ENCODE measurements at regions not wholly inside any gene's neighbourhood (a gene's known extent, or its start where the extent isn't known, plus 50 kb on each side); places are given as distances from the start of the nearest gene placed in this dataset.
A peak's percentile ranks its signal among the peaks of the same experiment; 100 is the strongest.

- no peaks in the 10 kb centered on the region for H3K9me3 ChIP-seq (ENCODE audit: insufficient read depth in 2 of 2, low read depth in 1 of 2, low read length in 1 of 2)
- no peak overlapping the region for H3K18ac ChIP-seq (ENCODE audit: extremely low read depth, low read length)
- H3K56ac ChIP-seq (replicated peaks; ENCODE audit: insufficient read length, low read depth, low read length), result no peak overlapping the region
- H3K79me1 ChIP-seq (ENCODE audit: low read depth, low read length), result no peaks in the 10 kb centered on the region
- no peaks in the 10 kb centered on the region for H3K27me3 ChIP-seq (replicated peaks in 1 of 4; ENCODE audit: control insufficient read depth in 3 of 4, extremely low read depth in 1 of 4, insufficient read depth in 3 of 4, low read length in 3 of 4)
- no peak overlapping the region for H2AK5ac ChIP-seq (ENCODE audit: low read depth, low read length)
- H3K9ac ChIP-seq (replicated peaks in 1 of 4; ENCODE audit: extremely low read depth in 1 of 4, low read depth in 3 of 4, low read length in 3 of 4), result no peak overlapping the region
- FAIRE-seq (no peak), DNase-seq (ENCODE audit: low read depth in 1 of 2, low spot score in 2 of 2) (peak; percentile 19 to 22)
- no peaks in the 10 kb centered on the region for H3K79me2 ChIP-seq (ENCODE audit: control insufficient read depth in 1 of 2, insufficient read depth in 2 of 2, low read length in 2 of 2)
- H4K20me1 ChIP-seq (replicated peaks in 1 of 2; ENCODE audit: control insufficient read depth in 1 of 2, insufficient read depth in 2 of 2, low read length in 2 of 2), result no peaks in the 10 kb centered on the region
- no peak overlapping the region for H2AFZ ChIP-seq (ENCODE audit: low read length)
- H2BK5ac ChIP-seq (ENCODE audit: low read depth, low read length), result no peak overlapping the region
- ChIA-PET POLR2A (ENCODE audit: partially characterized antibody) (no interaction called here), CTCF (ENCODE audit: partially characterized antibody) (no interaction called here)
- no peak overlapping the region for H3K23ac ChIP-seq (ENCODE audit: insufficient read length)
- H3K14ac ChIP-seq (ENCODE audit: insufficient read length), result no peak overlapping the region
- no peaks in the 10 kb centered on the region for H3K4me1 ChIP-seq (replicated peaks in 1 of 4; ENCODE audit: control insufficient read depth in 3 of 4, insufficient read depth in 4 of 4, low read length in 3 of 4)
- H4K8ac ChIP-seq (ENCODE audit: extremely low read depth, insufficient read depth, low read length), result no peak overlapping the region; the same call in 1 of the 2 replicates
- H3K4me3 ChIP-seq (ENCODE audit: extremely low read depth in 1 of 4, insufficient read depth in 2 of 4, low read depth in 3 of 4, low read length in 4 of 4), result no peak overlapping the region
- no peak overlapping the region for H3K27ac ChIP-seq (ENCODE audit: low read depth, low read length)
- H2BK12ac ChIP-seq (ENCODE audit: low read depth, low read length), result no peak overlapping the region
- H3K23me2 ChIP-seq (ENCODE audit: low read depth, low read length), result no peaks in the 10 kb centered on the region; the same call in 1 of the 2 replicates
- no peak overlapping the region for H3K4ac ChIP-seq (replicated peaks; ENCODE audit: insufficient read length, low read depth, low read length)
- no peak overlapping the region for H2BK120ac ChIP-seq (replicated peaks; ENCODE audit: low read depth, low read length)
- no peaks in the 10 kb centered on the region for H3K36me3 ChIP-seq (ENCODE audit: control insufficient read depth in 2 of 4, insufficient read depth in 4 of 4, low read length in 3 of 4)
- no peak overlapping the region for H3K4me2 ChIP-seq (ENCODE audit: insufficient read depth in 1 of 2, low read depth in 2 of 2, low read length in 2 of 2)
- H4K91ac ChIP-seq (replicated peaks; ENCODE audit: insufficient read length, low read length), result no peak overlapping the region
- no peak overlapping the region for H2BK20ac ChIP-seq (ENCODE audit: low read length)
- TF ChIP-seq JUN (IDR thresholded peaks at IDR 0.05; ENCODE audit: low read depth, low read length), result no peak
- no peak for TF ChIP-seq CREB1 (IDR thresholded peaks at IDR 0.05)
- TF ChIP-seq E2F6 (IDR thresholded peaks at IDR 0.05), result no peak
- TF ChIP-seq TAF7 (optimal IDR thresholded peaks at IDR 0.05; ENCODE audit: borderline replicate concordance, low read depth, low read length), result no peak
- no peak for TF ChIP-seq FOSL1 (IDR thresholded peaks at IDR 0.05; ENCODE audit: insufficient read depth, low read depth, low read length)
- TF ChIP-seq KDM4A (IDR thresholded peaks at IDR 0.05; ENCODE audit: low read depth, low read length, severe bottlenecking), result no peak
- no peak for TF ChIP-seq ATF2 (IDR thresholded peaks at IDR 0.05; ENCODE audit: low read length)
- TF ChIP-seq POLR2AphosphoS5 (IDR thresholded peaks at IDR 0.05; ENCODE audit: low read depth, low read length), result no peak
- TF ChIP-seq NRF1 (IDR thresholded peaks at IDR 0.05; ENCODE audit: low read depth, low read length), result no peak
- no peak for TF ChIP-seq POU5F1 (IDR thresholded peaks at IDR 0.05; ENCODE audit: low read depth, low read length)
- TF ChIP-seq RNF2 (IDR thresholded peaks at IDR 0.05; ENCODE audit: borderline replicate concordance, low read depth, low read length, missing control alignments, poor library complexity, severe bottlenecking), result no peak
- H2BK15ac ChIP-seq (ENCODE audit: low read length), result no peak overlapping the region
- no peak overlapping the region for H4K5ac ChIP-seq (ENCODE audit: insufficient read length, low read depth, low read length)
- WGBS, 2 experiments (ENCODE audit: extremely low coverage in 1 of 2, insufficient coverage in 1 of 2, insufficient read length in 1 of 2, insufficient replicate concordance in 2 of 2, low coverage in 1 of 2, low lambda C conversion rate in 2 of 2, missing lambda C conversion rate in 1 of 2), result 86% methylated on average over 5 of the region's 5 CpGs; no CpG with 5 or more reads in 1 of the 2 experiments
These were observed 205.7 kb downstream of the BCL11A start for GRCh38 chr2:60347781-60348180.
